Large intestine (tissue), 3 donors: ENCODE measurements at regions not wholly inside any gene's neighbourhood (a gene's known extent, or its start where the extent isn't known, plus 50 kb on each side); places are given as distances from the start of the nearest gene placed in this dataset.
"Not testable (repeated sequence)": the region's sequence is repeated elsewhere in the genome, so short reads cannot be mapped to it uniquely, and the experiment has no call there.

ENCODE experiments used
- DNase-seq, 2 donors: peaks; one replicate each; pipeline versions ENCODE4 v3.0.0 to v3.0.0-alpha.2; 2013
- H3K27ac ChIP-seq: one replicate; pipeline ENCODE4 v1.5.1; 2013; ENCODE audit warnings: low read length
- H3K27me3 ChIP-seq: 2 replicates; pipeline ENCODE4 v1.6.1; 2013; ENCODE audit warnings: low read length; ENCODE audit not compliant: control insufficient read depth, insufficient read depth
- H3K36me3 ChIP-seq: 2 replicates; pipeline ENCODE4 v1.6.1; 2013; ENCODE audit warnings: low read length; ENCODE audit not compliant: control insufficient read depth, insufficient read depth
- H3K4me1 ChIP-seq: one replicate; pipeline ENCODE4 v1.6.1; 2013; ENCODE audit warnings: low read length; ENCODE audit not compliant: control insufficient read depth, insufficient read depth
- H3K4me3 ChIP-seq: one replicate; pipeline ENCODE4 v1.5.1; 2013; ENCODE audit warnings: low read length
- H3K9me3 ChIP-seq: one replicate; pipeline ENCODE4 v1.6.1; 2013; ENCODE audit warnings: mild to moderate bottlenecking, low read depth, low read length, moderate library complexity; ENCODE audit not compliant: control insufficient read depth
- WGBS: methylation state at CpG from one replicate; pipeline ENCODE4 v1.1.5; 2013; ENCODE audit warnings: low lambda C conversion rate; ENCODE audit not compliant: insufficient coverage; 5-methylcytosine and 5-hydroxymethylcytosine counted together

DNA sequence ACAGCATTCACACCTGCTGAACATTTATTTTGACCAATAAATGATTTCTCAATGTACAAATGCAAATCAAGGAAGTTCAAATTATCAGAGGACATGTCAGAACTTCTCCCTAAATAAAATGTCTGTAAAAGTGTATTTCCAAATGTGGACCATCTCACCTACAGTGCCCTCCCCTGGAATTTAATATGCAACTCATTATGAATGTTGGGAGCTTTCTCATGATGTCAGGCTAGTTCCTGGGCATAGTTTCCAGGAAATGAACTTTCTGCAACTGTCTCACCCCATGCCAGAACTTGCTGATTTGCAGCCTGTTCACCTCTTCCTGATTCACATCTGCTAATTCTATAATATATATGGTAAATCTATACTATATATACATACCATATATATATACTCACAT is 408.5 kb upstream of the USP9Y start:
- H3K4me1 ChIP-seq, result no peaks in the 10 kb centered on the region
- no peak for DNase-seq
- no peaks in the 10 kb centered on the region for H3K9me3 ChIP-seq

DNA sequence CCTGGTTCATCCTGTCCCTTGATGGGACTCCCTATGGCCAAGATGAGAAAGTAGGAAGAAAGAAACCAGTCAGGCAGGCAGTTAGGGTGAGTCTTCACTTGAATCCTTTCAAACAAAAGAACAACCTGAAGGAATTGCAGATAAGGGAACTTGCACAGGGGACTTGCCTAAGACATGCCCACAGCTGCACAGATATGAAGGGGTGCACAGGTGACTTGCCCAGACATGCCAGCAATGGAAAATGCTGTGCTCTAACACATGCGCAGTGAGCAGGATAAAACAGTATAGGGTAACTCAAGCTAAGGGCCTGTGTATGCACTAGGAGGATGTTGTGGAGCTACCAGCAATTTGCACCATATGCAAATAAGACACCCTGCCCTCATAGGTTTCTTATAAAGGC is 404.6 kb upstream of the USP9Y start:
- no peak for DNase-seq
- Histone ChIP-seq H3K9me3 (no peaks in the 10 kb centered on the region), H3K27ac (no peak overlapping the region), H3K4me1 (peaks cover 5% of the 10 kb centered on the region), H3K4me3 (no peak overlapping the region), H3K27me3 (no peaks in the 10 kb centered on the region), H3K36me3 (no peaks in the 10 kb centered on the region)
- WGBS, result no CpG with 5 or more reads among the region's 1 CpG

More for the DNA sequence above, 408.5 kb upstream of the USP9Y start:
- Histone ChIP-seq H3K27ac (no peak overlapping the region), H3K36me3 (no peaks in the 10 kb centered on the region), H3K4me3 (no peak overlapping the region), H3K27me3 (no peaks in the 10 kb centered on the region)

DNA sequence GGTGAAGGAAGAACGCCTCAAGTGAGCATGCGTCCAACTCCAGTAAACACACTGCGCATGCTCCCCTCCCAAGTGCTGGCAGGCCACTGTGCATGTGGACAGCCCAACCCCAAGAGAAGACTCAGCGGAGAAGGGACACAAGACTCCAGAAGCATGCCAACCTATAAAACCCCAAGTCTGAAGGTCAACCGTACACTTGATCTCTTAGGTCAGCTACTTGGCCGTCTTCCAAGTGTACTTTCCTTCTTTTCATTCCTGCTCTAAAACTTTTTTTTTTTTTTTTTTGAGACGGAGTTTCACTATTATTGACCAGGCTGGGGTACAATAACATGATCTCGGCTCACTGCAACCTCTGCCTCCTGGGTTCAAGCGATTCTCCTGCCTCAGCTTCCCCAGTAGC is 401.2 kb upstream of the USP9Y start:
- DNase-seq, result peak; percentile 52 to 92
- H3K4me3 ChIP-seq, H3K4me1 ChIP-seq, H3K27me3 ChIP-seq, H3K9me3 ChIP-seq, H3K36me3 ChIP-seq: not testable (repeated sequence)
- no CpG with 5 or more reads among the region's 9 CpGs for WGBS
- H3K27ac ChIP-seq, result peak overlapping the region; percentile 17

DNA sequence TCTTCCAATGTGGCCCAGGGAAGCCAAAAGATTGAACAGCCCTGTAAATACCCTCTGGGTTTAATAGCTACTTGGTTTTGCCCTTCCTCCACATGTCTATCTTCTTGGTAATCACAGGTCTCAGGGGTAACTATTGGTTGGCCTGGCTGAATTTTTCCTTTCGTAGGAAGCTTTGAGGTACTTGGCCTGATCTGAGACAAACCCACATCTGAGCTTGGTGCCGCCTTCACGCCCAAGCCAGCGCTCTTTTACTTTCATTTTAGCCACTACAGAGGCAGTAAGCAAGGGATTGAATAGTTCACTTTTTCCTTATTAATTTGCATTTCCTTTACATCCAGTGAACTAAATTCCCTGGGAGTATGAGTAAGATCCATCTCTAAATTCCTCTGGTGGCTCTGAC is 397.6 kb upstream of the USP9Y start:
- Histone ChIP-seq H3K4me1 (peaks cover 5% of the 10 kb centered on the region), H3K4me3 (no peak overlapping the region), H3K9me3 (no peaks in the 10 kb centered on the region), H3K27ac (no peak overlapping the region), H3K36me3 (no peaks in the 10 kb centered on the region), H3K27me3 (no peaks in the 10 kb centered on the region)
- DNase-seq, result peak in 1 of 2 donors; percentile 14
- WGBS, result no CpG with 5 or more reads among the region's 4 CpGs

DNA sequence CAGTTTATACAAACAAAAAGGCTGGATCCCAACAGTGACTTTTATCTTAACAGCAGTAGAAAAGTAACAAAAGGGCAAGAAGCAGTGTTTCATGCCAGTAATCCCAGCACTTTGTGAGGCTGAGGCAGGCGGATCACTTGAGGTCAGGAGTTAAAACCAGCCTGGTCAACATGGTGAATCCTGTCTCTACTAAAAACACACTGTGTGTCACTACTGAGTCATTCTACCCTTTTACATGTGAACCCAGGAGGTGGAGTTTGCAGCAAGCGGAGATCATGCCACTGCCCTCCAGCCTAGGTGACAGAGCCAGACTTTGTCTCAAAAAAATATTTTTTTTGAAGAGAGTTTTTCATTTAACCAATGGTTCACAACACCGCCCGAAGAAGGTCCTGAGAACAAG is 395.6 kb upstream of the USP9Y start:
- peak in 1 of 2 donors; percentile 13 for DNase-seq
- Histone ChIP-seq H3K9me3 (no peaks in the 10 kb centered on the region), H3K4me1 (no peaks in the 10 kb centered on the region), H3K27me3 (no peaks in the 10 kb centered on the region), H3K36me3 (no peaks in the 10 kb centered on the region), H3K27ac (no peak overlapping the region), H3K4me3 (no peak overlapping the region)
- no CpG with 5 or more reads among the region's 4 CpGs for WGBS

DNA sequence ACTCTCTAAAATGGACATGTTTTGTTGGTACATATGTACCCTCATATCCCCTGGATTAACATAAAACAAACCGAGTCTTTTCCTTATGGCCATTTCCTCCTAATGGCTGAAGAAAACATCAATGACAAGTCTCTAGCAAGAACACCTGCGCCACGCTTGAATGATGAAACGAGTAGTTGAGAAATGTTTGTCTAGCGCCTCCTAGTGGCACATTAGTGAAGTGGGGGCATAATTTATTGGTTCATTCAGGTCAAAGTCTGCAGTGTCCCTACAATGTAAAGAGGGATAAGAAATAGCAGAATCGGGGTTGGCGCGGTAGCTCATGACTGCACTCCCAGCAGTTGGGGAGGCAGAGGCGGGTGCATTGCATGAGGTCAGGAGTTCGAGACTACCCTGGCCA is 391.8 kb upstream of the USP9Y start:
- Histone ChIP-seq H3K27ac (no peak overlapping the region), H3K27me3 (no peaks in the 10 kb centered on the region), H3K9me3 (no peaks in the 10 kb centered on the region), H3K36me3 (no peaks in the 10 kb centered on the region), H3K4me1 (no peaks in the 10 kb centered on the region), H3K4me3 (no peak overlapping the region)
- peak in 1 of 2 donors; percentile 67 for DNase-seq
- no CpG with 5 or more reads among the region's 10 CpGs for WGBS

DNA sequence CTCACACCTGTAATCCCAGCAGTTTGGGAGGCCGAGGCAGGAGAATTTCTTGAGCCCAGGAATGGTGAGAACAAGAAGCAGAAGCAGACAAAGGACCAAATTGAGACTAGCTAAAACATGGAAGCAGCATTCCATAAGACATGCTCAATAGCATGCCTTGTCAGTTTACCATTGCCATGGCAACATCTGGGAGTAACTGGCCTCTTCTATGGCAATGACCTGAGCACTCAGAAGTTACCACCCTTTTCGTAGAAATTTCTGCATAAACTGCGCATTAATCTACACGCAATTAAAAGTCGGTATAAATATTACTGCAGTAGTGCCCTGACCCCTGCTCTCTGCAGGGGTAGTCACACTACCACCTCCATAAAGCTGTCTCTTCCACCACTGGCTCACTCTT is 390.2 kb upstream of the USP9Y start:
- DNase-seq, result no peak
- no peaks in the 10 kb centered on the region for H3K36me3 ChIP-seq
- no peak overlapping the region for H3K4me3 ChIP-seq
- no CpG with 5 or more reads among the region's 5 CpGs for WGBS
- H3K27me3 ChIP-seq, result no peaks in the 10 kb centered on the region
- no peak overlapping the region for H3K27ac ChIP-seq
- H3K4me1 ChIP-seq, result no peaks in the 10 kb centered on the region
- no peaks in the 10 kb centered on the region for H3K9me3 ChIP-seq

DNA sequence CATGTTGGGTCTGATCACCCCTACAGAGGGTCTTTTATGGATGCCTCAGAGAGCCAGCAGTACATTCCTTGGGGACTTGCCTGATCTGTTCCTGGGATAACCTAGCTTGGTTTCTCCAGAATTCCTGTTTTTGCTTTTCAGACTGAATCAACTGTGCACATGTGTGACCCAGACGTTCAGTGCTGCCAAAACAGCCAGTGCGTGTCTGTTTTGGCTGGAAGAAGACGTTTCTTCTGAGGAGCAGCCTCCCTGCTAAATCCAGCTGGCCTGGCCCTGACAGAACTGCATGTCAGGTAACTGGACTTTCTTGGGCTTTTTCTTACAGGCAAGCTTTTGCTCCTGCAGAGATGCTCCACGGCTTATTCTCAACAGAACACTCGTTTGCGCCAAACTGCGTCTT is 373.3 kb upstream of the USP9Y start:
- Histone ChIP-seq H3K27ac (no peak overlapping the region), H3K27me3 (no peaks in the 10 kb centered on the region), H3K4me3 (no peak overlapping the region), H3K36me3 (no peaks in the 10 kb centered on the region), H3K4me1 (no peaks in the 10 kb centered on the region), H3K9me3 (no peaks in the 10 kb centered on the region)
- WGBS, result no CpG with 5 or more reads among the region's 7 CpGs
- DNase-seq, result no peak

DNA sequence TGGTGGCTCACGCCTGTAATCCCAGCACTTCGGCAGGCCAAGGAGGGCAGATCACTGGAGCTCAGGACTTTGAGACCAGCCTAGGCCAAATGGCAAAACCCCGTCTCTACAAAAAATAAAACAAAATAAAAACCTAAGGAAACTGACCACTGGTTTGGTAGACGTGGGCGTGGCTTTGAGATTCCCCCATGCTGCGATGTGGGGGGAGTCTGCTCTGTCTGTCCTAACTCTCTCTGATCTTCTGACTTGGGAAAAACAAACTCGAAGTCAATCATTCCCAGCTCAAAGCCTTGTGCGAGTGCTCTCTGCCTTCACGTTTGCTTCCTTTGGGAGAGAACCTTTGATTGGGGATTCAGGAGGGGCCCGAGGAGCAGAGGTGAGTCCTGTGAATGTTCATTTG is 369.1 kb upstream of the USP9Y start:
- H3K4me3 ChIP-seq, H3K4me1 ChIP-seq, H3K36me3 ChIP-seq, DNase-seq, H3K27me3 ChIP-seq, H3K9me3 ChIP-seq, H3K27ac ChIP-seq: not testable (repeated sequence)
- no CpG with 5 or more reads among the region's 10 CpGs for WGBS

DNA sequence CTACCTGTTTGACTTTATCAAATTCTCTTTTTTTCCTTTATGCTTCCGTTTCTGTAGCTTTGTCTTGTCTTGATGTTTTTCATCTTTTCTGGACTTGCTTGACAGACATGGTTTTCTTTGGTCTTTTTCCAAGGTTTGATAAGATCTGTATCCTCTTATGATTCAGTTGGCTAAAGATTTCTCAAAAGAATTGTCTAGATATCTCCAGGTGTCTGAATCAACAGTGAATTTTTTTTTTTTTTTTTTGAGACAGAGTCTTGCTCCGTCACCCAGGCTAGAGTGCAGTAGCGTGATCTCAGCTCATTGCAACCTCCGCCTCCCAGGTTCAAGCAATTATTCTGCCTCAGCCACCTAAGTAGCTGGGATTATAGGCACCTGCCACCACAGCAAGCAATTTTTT is 357.8 kb upstream of the USP9Y start:
- no peaks in the 10 kb centered on the region for H3K36me3 ChIP-seq
- H3K4me1 ChIP-seq, result no peaks in the 10 kb centered on the region
- no peak overlapping the region for H3K27ac ChIP-seq
- no peaks in the 10 kb centered on the region for H3K9me3 ChIP-seq
- H3K4me3 ChIP-seq, result no peak overlapping the region
- WGBS, result no CpG with 5 or more reads among the region's 4 CpGs
- no peaks in the 10 kb centered on the region for H3K27me3 ChIP-seq
- DNase-seq, result no peak

DNA sequence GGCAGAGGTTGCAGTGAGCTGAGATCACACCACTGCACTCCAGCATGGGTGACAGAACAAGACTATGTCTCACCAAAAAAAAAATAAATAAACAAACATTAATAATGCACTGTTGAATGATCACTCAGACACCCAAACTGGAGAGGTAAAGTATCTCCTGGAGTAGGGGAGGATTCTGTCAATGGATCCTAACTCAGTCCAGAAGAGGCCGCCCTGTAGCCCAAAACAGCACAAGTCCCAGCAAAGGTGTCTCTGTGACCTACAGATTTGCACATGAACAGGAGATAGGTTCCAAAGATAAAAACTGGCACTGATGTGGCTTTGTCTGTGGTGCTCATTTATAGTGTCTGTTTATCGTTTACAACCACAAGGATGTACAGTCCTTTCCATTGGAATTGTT is 352.9 kb upstream of the USP9Y start:
- H3K27me3 ChIP-seq, result no peaks in the 10 kb centered on the region
- no peaks in the 10 kb centered on the region for H3K36me3 ChIP-seq
- no CpG with 5 or more reads among the region's 2 CpGs for WGBS
- H3K4me3 ChIP-seq, result no peak overlapping the region
- no peak for DNase-seq
- no peak overlapping the region for H3K27ac ChIP-seq
- H3K9me3 ChIP-seq, result no peaks in the 10 kb centered on the region
- no peaks in the 10 kb centered on the region for H3K4me1 ChIP-seq
